GM12892 (cell line): ENCODE measurements at regions not wholly inside any gene's neighbourhood (a gene's known extent, or its start where the extent isn't known, plus 50 kb on each side); places are given as distances from the start of the nearest gene placed in this dataset.

Source experiments
- POLR2AphosphoS5 ChIP-seq: IDR thresholded peaks from 2 replicates; pipeline ENCODE4 v1.6.1; 2011; ENCODE audit warnings: low read depth, low read length, control low read depth
- TAF1 ChIP-seq: IDR thresholded peaks from 2 replicates; pipeline ENCODE4 v1.6.1; 2011; ENCODE audit warnings: low read depth, mild to moderate bottlenecking, control low read depth, low read length, borderline replicate concordance

DNA sequence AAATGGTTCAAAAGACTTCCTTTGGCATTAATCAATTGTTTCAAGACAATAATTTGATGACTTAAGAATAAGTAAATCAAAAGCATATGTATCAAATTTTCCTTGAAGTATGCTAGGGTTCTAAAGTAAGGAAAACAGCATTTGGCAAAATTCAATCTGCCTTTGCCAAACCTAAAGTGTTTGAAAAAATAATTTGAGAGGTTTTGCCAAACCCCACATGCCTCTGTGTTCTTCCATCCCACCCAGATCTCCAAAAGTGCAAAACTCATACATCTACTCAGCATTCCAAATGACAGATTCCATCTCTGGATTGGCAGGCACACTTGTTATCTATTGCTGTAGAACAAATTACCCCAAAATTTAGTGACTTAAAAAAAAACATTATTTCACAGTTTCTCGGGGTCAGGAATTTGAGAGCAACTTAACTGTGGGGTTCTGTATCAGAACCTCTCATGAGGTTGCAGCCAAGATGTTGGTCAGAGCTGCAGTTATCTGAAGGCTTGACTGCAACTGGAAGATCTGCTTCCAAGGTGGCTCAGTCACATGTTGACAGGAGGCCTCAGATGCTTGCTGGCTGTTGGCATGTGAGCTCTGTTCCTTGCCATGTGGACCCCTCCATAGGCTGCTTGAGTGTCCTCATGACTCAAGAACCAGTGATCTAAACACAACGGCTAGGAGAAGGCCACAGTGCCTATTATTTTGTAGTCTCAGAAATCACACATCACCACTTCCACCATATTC is 100.6 kb upstream of the ARHGAP42 start:
- TF ChIP-seq POLR2AphosphoS5, result no peak
- TF ChIP-seq TAF1, result no peak
